ENCODE measurements at regions not wholly inside any gene's neighbourhood (a gene's known extent, or its start where the extent isn't known, plus 50 kb on each side); places are given as distances from the start of the nearest gene placed in this dataset.
"Not testable (repeated sequence)": the region's sequence is repeated elsewhere in the genome, so short reads cannot be mapped to it uniquely, and the experiment has no call there.

GRCh38 chr2:95677346-95677745 is 85.5 kb downstream of the TRIM43 start:
- H3K27me3 ChIP-seq (ENCODE audit: insufficient read depth, low read length): peaks cover 28% of the 10 kb centered on the region
- H3K9me3 ChIP-seq (ENCODE audit: low read depth, low read length): no peaks in the 10 kb centered on the region
- H3K4me2 ChIP-seq (ENCODE audit: insufficient read depth, low read length): no peak overlapping the region
- H3K79me2 ChIP-seq (ENCODE audit: insufficient read depth, low read length): no peaks in the 10 kb centered on the region
- peaks cover 7% of the 10 kb centered on the region for H3K4me1 ChIP-seq (ENCODE audit: insufficient read depth, low read length)
- H3K36me3 ChIP-seq (ENCODE audit: insufficient read depth, low read length): no peaks in the 10 kb centered on the region
- H3K27ac ChIP-seq (ENCODE audit: low read depth, low read length): no peak overlapping the region
- no peak for TF ChIP-seq CTCF (IDR thresholded peaks at IDR 0.05; ENCODE audit: extremely low read depth, low read depth, low read length)
- H4K20me1 ChIP-seq (ENCODE audit: insufficient read depth, low read length): no peaks in the 10 kb centered on the region
- no peak overlapping the region for H2AFZ ChIP-seq (ENCODE audit: low read length)
- DNase-seq (ENCODE audit: insufficient read length, low spot score, missing footprints): no peak
- no peak overlapping the region for H3K4me3 ChIP-seq (ENCODE audit: insufficient read depth, low read length)

DNA sequence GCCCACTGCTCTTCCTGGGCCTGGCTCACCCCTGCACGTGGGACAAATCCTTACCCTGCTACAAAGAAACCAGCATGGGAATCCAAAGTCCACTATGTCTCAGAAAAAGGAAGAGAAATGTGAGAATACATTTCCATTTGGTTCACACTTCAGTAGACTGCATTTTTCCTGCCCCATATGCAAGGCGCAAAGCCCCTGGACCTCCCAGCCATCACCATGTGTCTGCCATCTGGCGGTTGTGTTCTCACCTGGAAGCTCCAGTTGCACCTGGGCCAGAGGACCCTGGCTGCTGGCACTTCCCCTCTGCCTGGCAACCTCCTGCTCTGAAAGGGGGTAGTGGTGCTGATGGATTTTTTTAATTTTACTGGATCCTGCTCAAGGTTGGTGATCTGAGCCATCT is 86.0 kb downstream of the TRIM43 start:
- H3K4me2 ChIP-seq (ENCODE audit: insufficient read depth, low read length); H3K36me3 ChIP-seq (ENCODE audit: insufficient read depth, low read length); H3K9me3 ChIP-seq (ENCODE audit: low read depth, low read length); H3K4me1 ChIP-seq (ENCODE audit: insufficient read depth, low read length); DNase-seq (ENCODE audit: insufficient read length, low spot score, missing footprints); H3K79me2 ChIP-seq (ENCODE audit: insufficient read depth, low read length); H2AFZ ChIP-seq (ENCODE audit: low read length); H3K27ac ChIP-seq (ENCODE audit: low read depth, low read length); H4K20me1 ChIP-seq (ENCODE audit: insufficient read depth, low read length); H3K4me3 ChIP-seq (ENCODE audit: insufficient read depth, low read length): not testable (repeated sequence)
- peaks cover 28% of the 10 kb centered on the region for H3K27me3 ChIP-seq (ENCODE audit: insufficient read depth, low read length)

- H2AFZ ChIP-seq (ENCODE audit: low read length); H3K27me3 ChIP-seq (ENCODE audit: insufficient read depth, low read length); H3K27ac ChIP-seq (ENCODE audit: low read depth, low read length); H3K9me3 ChIP-seq (ENCODE audit: low read depth, low read length); H4K20me1 ChIP-seq (ENCODE audit: insufficient read depth, low read length); H3K79me2 ChIP-seq (ENCODE audit: insufficient read depth, low read length); H3K36me3 ChIP-seq (ENCODE audit: insufficient read depth, low read length); DNase-seq (ENCODE audit: insufficient read length, low spot score, missing footprints); H3K4me3 ChIP-seq (ENCODE audit: insufficient read depth, low read length); H3K4me2 ChIP-seq (ENCODE audit: insufficient read depth, low read length): not testable (repeated sequence)
- peaks cover 21% of the 10 kb centered on the region for H3K4me1 ChIP-seq (ENCODE audit: insufficient read depth, low read length)
These were observed 89.4 kb downstream of the TRIM43 start for GRCh38 chr2:95681158-95681557.

GRCh38 chr2:95681589-95682081 is 89.8 kb downstream of the TRIM43 start:
- not testable (repeated sequence) for H2AFZ ChIP-seq (ENCODE audit: low read length); H4K20me1 ChIP-seq (ENCODE audit: insufficient read depth, low read length); H3K27ac ChIP-seq (ENCODE audit: low read depth, low read length); H3K4me3 ChIP-seq (ENCODE audit: insufficient read depth, low read length); H3K9me3 ChIP-seq (ENCODE audit: low read depth, low read length); H3K36me3 ChIP-seq (ENCODE audit: insufficient read depth, low read length); H3K79me2 ChIP-seq (ENCODE audit: insufficient read depth, low read length); H3K27me3 ChIP-seq (ENCODE audit: insufficient read depth, low read length)
- DNase-seq (ENCODE audit: insufficient read length, low spot score, missing footprints): peak; percentile 87
- peak overlapping the region; percentile 87 for H3K4me2 ChIP-seq (ENCODE audit: insufficient read depth, low read length)
- peaks cover 25% of the 10 kb centered on the region for H3K4me1 ChIP-seq (ENCODE audit: insufficient read depth, low read length)

DNA sequence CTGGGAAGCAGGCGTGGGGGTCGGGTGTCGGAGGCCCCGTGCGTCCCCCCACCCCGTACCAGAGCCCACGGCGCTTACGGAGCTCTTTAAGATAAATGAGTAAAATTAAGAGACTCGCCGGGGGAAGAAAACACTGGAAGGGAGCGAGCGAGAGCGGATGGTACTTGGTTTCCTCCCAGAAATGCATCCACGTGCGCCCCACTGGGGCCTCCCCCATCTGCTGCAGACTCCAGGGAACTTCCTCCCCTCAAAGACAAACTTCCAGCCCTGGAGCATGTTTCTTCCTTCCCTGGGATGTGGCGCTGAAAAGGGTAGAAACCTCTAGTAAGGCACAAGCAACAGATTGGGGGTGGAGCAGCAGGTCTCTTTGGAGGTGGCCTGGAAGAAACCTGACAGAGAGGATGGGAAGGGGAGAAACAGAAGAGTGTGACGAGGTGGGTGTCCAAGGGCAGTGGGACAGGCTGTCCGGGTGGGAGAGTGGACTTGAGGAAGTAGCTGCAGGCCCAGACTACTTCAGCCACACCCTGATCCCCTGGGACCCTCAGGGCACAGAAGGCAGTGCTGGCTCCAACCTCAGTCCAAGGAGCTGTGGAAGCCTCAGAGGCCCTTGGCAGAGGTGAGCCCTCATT is 91.2 kb downstream of the TRIM43 start:
- Histone ChIP-seq H3K4me3 (ENCODE audit: insufficient read depth, low read length) (peak overlapping the region; percentile 69), H3K4me1 (ENCODE audit: insufficient read depth, low read length) (peaks cover 38% of the 10 kb centered on the region), H3K4me2 (ENCODE audit: insufficient read depth, low read length) (peak overlapping the region; percentile 87), H2AFZ (ENCODE audit: low read length) (peak overlapping the region; percentile 89)
- not testable (repeated sequence) for H3K27ac ChIP-seq (ENCODE audit: low read depth, low read length); H3K9me3 ChIP-seq (ENCODE audit: low read depth, low read length); H3K27me3 ChIP-seq (ENCODE audit: insufficient read depth, low read length); H3K79me2 ChIP-seq (ENCODE audit: insufficient read depth, low read length); H3K36me3 ChIP-seq (ENCODE audit: insufficient read depth, low read length); DNase-seq (ENCODE audit: insufficient read length, low spot score, missing footprints); H4K20me1 ChIP-seq (ENCODE audit: insufficient read depth, low read length)

GRCh38 chr2:95685513-95685912 is 93.7 kb downstream of the TRIM43 start:
- H3K4me1 ChIP-seq (ENCODE audit: insufficient read depth, low read length): peaks cover 39% of the 10 kb centered on the region

More at GRCh38 chr2:95685513-95685912, 93.7 kb downstream of the TRIM43 start:
- Histone ChIP-seq H3K36me3 (ENCODE audit: insufficient read depth, low read length) (no peaks in the 10 kb centered on the region), H3K4me2 (ENCODE audit: insufficient read depth, low read length) (no peak overlapping the region), H4K20me1 (ENCODE audit: insufficient read depth, low read length) (no peaks in the 10 kb centered on the region), H3K4me3 (ENCODE audit: insufficient read depth, low read length) (no peak overlapping the region), H3K27ac (ENCODE audit: low read depth, low read length) (no peak overlapping the region), H3K79me2 (ENCODE audit: insufficient read depth, low read length) (no peaks in the 10 kb centered on the region), H2AFZ (ENCODE audit: low read length) (no peak overlapping the region), H3K27me3 (ENCODE audit: insufficient read depth, low read length) (peaks cover 2% of the 10 kb centered on the region), H3K9me3 (ENCODE audit: low read depth, low read length) (no peaks in the 10 kb centered on the region)
- DNase-seq (ENCODE audit: insufficient read length, low spot score, missing footprints): no peak
- no peak for TF ChIP-seq CTCF (IDR thresholded peaks at IDR 0.05; ENCODE audit: extremely low read depth, low read depth, low read length)

All from osteoblast (primary cell).